ENCODE measurements at regions not wholly inside any gene's neighbourhood (a gene's known extent, or its start where the extent isn't known, plus 50 kb on each side); places are given as distances from the start of the nearest gene placed in this dataset.
"Not testable (repeated sequence)": the region's sequence is repeated elsewhere in the genome, so short reads cannot be mapped to it uniquely, and the experiment has no call there.

GRCh38 chr3:153410517-153410916 is 248.5 kb downstream of the RAP2B start:
- Histone ChIP-seq H3K27ac (ENCODE audit: low read depth in 1 of 2, low read length in 2 of 2) (no peak overlapping the region), H3K4me1 (ENCODE audit: insufficient read depth, low read length) (no peaks in the 10 kb centered on the region), H3K36me3 (ENCODE audit: insufficient read depth, low read length) (no peaks in the 10 kb centered on the region), H3K27me3 (ENCODE audit: control insufficient read depth in 1 of 2, insufficient read depth in 2 of 2, low read length in 2 of 2) (no peaks in the 10 kb centered on the region), H3K4me3 (ENCODE audit: low read length) (no peak overlapping the region), H3K9me3 (ENCODE audit: control insufficient read depth in 1 of 2, insufficient read depth in 1 of 2, low read length in 2 of 2) (no peaks in the 10 kb centered on the region)
- TF ChIP-seq CTCF (IDR thresholded peaks at IDR 0.05), result no peak
- H3K27ac Mint-ChIP-seq, result no peak overlapping the region
- ATAC-seq (ENCODE audit: poor library complexity), result no peak
- H3K4me1 Mint-ChIP-seq (ENCODE audit: low read depth), result peaks cover 12% of the 10 kb centered on the region
- DNase-seq, result no peak
- no peak overlapping the region for H3K4me3 Mint-ChIP-seq
- no peaks in the 10 kb centered on the region for H3K36me3 Mint-ChIP-seq (ENCODE audit: low read depth)
- H3K9me3 Mint-ChIP-seq, result no peaks in the 10 kb centered on the region
- ChIA-PET POLR2A (interaction anchor here (1.3 kb wide), 1 partner anchor 11 kb away, joined by 5 read pairs; no protein-coding TSS in a partner anchor), CTCF (no interaction called here)
- intact Hi-C loops (cut with DNase I, micrococcal nuclease), result no loop called here
- no peaks in the 10 kb centered on the region for H3K27me3 Mint-ChIP-seq

- ATAC-seq (ENCODE audit: poor library complexity) (no peak), DNase-seq (no peak)
- peaks cover 7 to 19% of the 10 kb centered on the region in 2 experiments for H3K9me3 ChIP-seq (ENCODE audit: control insufficient read depth in 1 of 2, insufficient read depth in 1 of 2, low read length in 2 of 2)
- peaks cover 12% of the 10 kb centered on the region for H3K4me1 Mint-ChIP-seq (ENCODE audit: low read depth)
- no peak overlapping the region for H3K4me3 ChIP-seq (ENCODE audit: low read length)
- TF ChIP-seq CTCF (IDR thresholded peaks at IDR 0.05), result no peak
- CTCF ChIA-PET, result no interaction called here
- peaks cover 13% of the 10 kb centered on the region for H3K9me3 Mint-ChIP-seq
- H3K4me1 ChIP-seq (ENCODE audit: insufficient read depth, low read length), result no peaks in the 10 kb centered on the region
- H3K36me3 ChIP-seq (ENCODE audit: insufficient read depth, low read length), result no peaks in the 10 kb centered on the region
- no peaks in the 10 kb centered on the region for H3K27me3 ChIP-seq (ENCODE audit: control insufficient read depth in 1 of 2, insufficient read depth in 2 of 2, low read length in 2 of 2)
- H3K36me3 Mint-ChIP-seq (ENCODE audit: low read depth), result no peaks in the 10 kb centered on the region
- intact Hi-C loops (cut with DNase I, micrococcal nuclease), result no loop called here
- H3K4me3 Mint-ChIP-seq, result no peak overlapping the region
- no peak overlapping the region for H3K27ac Mint-ChIP-seq
- H3K27me3 Mint-ChIP-seq, result no peaks in the 10 kb centered on the region
- POLR2A ChIA-PET, result no interaction called here
- H3K27ac ChIP-seq (ENCODE audit: low read depth in 1 of 2, low read length in 2 of 2), result no peak overlapping the region
Observed at GRCh38 chr3:153414982-153415381, 253.0 kb downstream of the RAP2B start.

- POLR2A ChIA-PET, result no interaction called here
- H3K27ac ChIP-seq (ENCODE audit: low read depth in 1 of 2, low read length in 2 of 2), result no peak overlapping the region
- DNase-seq, result no peak
- no peaks in the 10 kb centered on the region for H3K27me3 Mint-ChIP-seq
- H3K9me3 Mint-ChIP-seq, result peaks cover 30% of the 10 kb centered on the region
- H3K4me1 Mint-ChIP-seq (ENCODE audit: low read depth), result no peaks in the 10 kb centered on the region
- H3K4me3 Mint-ChIP-seq, result no peak overlapping the region
- ATAC-seq (ENCODE audit: poor library complexity), result no peak
- no peaks in the 10 kb centered on the region for H3K27me3 ChIP-seq (ENCODE audit: control insufficient read depth in 1 of 2, insufficient read depth in 2 of 2, low read length in 2 of 2)
- peaks cover 14% of the 10 kb centered on the region for H3K36me3 Mint-ChIP-seq (ENCODE audit: low read depth)
- no peaks in the 10 kb centered on the region for H3K4me1 ChIP-seq (ENCODE audit: insufficient read depth, low read length)
- H3K9me3 ChIP-seq (ENCODE audit: control insufficient read depth in 1 of 2, insufficient read depth in 1 of 2, low read length in 2 of 2), result peaks cover 21 to 45% of the 10 kb centered on the region in 2 experiments
- CTCF ChIA-PET, result no interaction called here
- no peak for TF ChIP-seq CTCF (IDR thresholded peaks at IDR 0.05)
- intact Hi-C loops (cut with DNase I, micrococcal nuclease), result no loop called here
- no peak overlapping the region for H3K4me3 ChIP-seq (ENCODE audit: low read length)
- no peak overlapping the region for H3K27ac Mint-ChIP-seq
- no peaks in the 10 kb centered on the region for H3K36me3 ChIP-seq (ENCODE audit: insufficient read depth, low read length)
Observed at GRCh38 chr3:153422314-153422713, 260.3 kb downstream of the RAP2B start.

GRCh38 chr3:153423820-153424219 is 261.8 kb downstream of the RAP2B start:
- H3K4me1 ChIP-seq (ENCODE audit: insufficient read depth, low read length); H3K27ac Mint-ChIP-seq; H3K27ac ChIP-seq (ENCODE audit: low read depth in 1 of 2, low read length in 2 of 2); ATAC-seq (ENCODE audit: poor library complexity); H3K27me3 ChIP-seq (ENCODE audit: control insufficient read depth in 1 of 2, insufficient read depth in 2 of 2, low read length in 2 of 2); H3K4me1 Mint-ChIP-seq (ENCODE audit: low read depth); H3K27me3 Mint-ChIP-seq; POLR2A ChIA-PET; CTCF ChIA-PET; H3K36me3 ChIP-seq (ENCODE audit: insufficient read depth, low read length); H3K4me3 ChIP-seq (ENCODE audit: low read length); H3K4me3 Mint-ChIP-seq; intact Hi-C loops (cut with DNase I, micrococcal nuclease); DNase-seq: not testable (repeated sequence)
- H3K9me3 Mint-ChIP-seq, result peaks cover 26% of the 10 kb centered on the region
- H3K9me3 ChIP-seq (ENCODE audit: control insufficient read depth in 1 of 2, insufficient read depth in 1 of 2, low read length in 2 of 2), result peaks cover 21 to 36% of the 10 kb centered on the region in 2 experiments
- H3K36me3 Mint-ChIP-seq (ENCODE audit: low read depth), result peaks cover 14% of the 10 kb centered on the region
